A549 (cell line): ENCODE measurements at regions not wholly inside any gene's neighbourhood (a gene's known extent, or its start where the extent isn't known, plus 50 kb on each side); places are given as distances from the start of the nearest gene placed in this dataset.
"Not testable (repeated sequence)": the region's sequence is repeated elsewhere in the genome, so short reads cannot be mapped to it uniquely, and the experiment has no call there.

ENCODE experiments used
- ATAC-seq, 2 experiments: fragments of 200-7000 bp in 1 of 2; fragments of >200 bp in 1 of 2; cut with Nextera tagmentation in 1 of 2; cut with Tn5 transposase in 1 of 2; 3 replicates each; pipeline versions ENCODE4 v1.8.0 to v1.9.1; 2018 to 2020; ENCODE audit warnings: mild to moderate bottlenecking in 1 of 2, moderate library complexity in 1 of 2
- CTCF ChIA-PET: fragments of 300-600 bp; sonication (Branson Sonifier 250); formaldehyde crosslinking; extraction: SDS; loops from one replicate; lab custom pipeline; 2021; ENCODE audit warnings: antibody characterized with exemption, inconsistent platforms; lab: Yijun Ruan, JAX
- POLR2A ChIA-PET: fragments of 350-600 bp; formaldehyde crosslinking; extraction: SDS; loops from one replicate; lab custom pipeline; 2021; ENCODE audit warnings: antibody characterized with exemption, inconsistent platforms; lab: Yijun Ruan, JAX
- DNase-seq, 2 experiments: peaks; one replicate each; pipeline versions ENCODE4 v3.0.0 to v3.0.0-alpha.2; 2011 to 2016; ENCODE audit warnings: low read depth in 1 of 2, low spot score in 1 of 2
- FAIRE-seq: peaks from 2 replicates; lab custom pipeline; 2011; peaks lifted over from hg19 to GRCh38; lab: Jason Lieb, UNC
- H3K27ac ChIP-seq, 2 experiments: fragments of >200 bp; sonication (Bioruptor Twin); formaldehyde crosslinking; 3 replicates each; pipeline ENCODE4 v1.5.1; 2016 to 2017
- H3K4me1 ChIP-seq: fragments of >200 bp; sonication (Bioruptor Twin); formaldehyde crosslinking; 3 replicates; pipeline ENCODE4 v1.6.1; 2016
- H3K4me2 ChIP-seq: fragments of >200 bp; sonication (Bioruptor Twin); formaldehyde crosslinking; 3 replicates; pipeline ENCODE4 v1.6.1; 2016
- H3K4me3 ChIP-seq: fragments of >200 bp; sonication (Bioruptor Twin); formaldehyde crosslinking; 3 replicates; pipeline ENCODE4 v1.5.1; 2016
- H3K9me3 ChIP-seq: fragments of >200 bp; sonication (Bioruptor Twin); formaldehyde crosslinking; 3 replicates; pipeline ENCODE4 v1.6.1; 2016
- CEBPB ChIP-seq, 2 experiments: fragments of >200 bp in 1 of 2; sonication (Bioruptor Twin) in 1 of 2; formaldehyde crosslinking in 1 of 2; IDR thresholded peaks; 2 replicates each; pipeline ENCODE4 v1.6.1; 2012 to 2016
- CTCF ChIP-seq: fragments of >200 bp; sonication (Bioruptor Twin); formaldehyde crosslinking; IDR thresholded peaks from 3 replicates; pipeline ENCODE4 v1.5.1; 2016
- FOSL2 ChIP-seq, 2 experiments: fragments of 450-650 bp in 1 of 2; fragments of >200 bp in 1 of 2; sonication (Bioruptor Twin) in 1 of 2; formaldehyde crosslinking; IDR thresholded peaks; 2 replicates each; pipeline versions ENCODE4 v1.5.0 to v1.6.1; 2016 to 2020; ENCODE audit warnings: mild to moderate bottlenecking in 1 of 2, moderate library complexity in 1 of 2
- GATA3 ChIP-seq: IDR thresholded peaks from 2 replicates; pipeline ENCODE4 v1.6.1; 2012; ENCODE audit warnings: borderline replicate concordance
- HOXB13 ChIP-seq: fragments of 250-450 bp; sonication (Bioruptor Pico); IDR thresholded peaks from 2 replicates; pipeline ENCODE4 v1.5.0; 2020; ENCODE audit warnings: low read depth, mild to moderate bottlenecking, moderate library complexity
- KDM5A ChIP-seq: fragments of 200-600 bp; sonication (generic); IDR thresholded peaks from 2 replicates; pipeline ENCODE4 v1.6.1; 2016; ENCODE audit warnings: antibody characterized with exemption, mild to moderate bottlenecking
- MAX ChIP-seq: IDR thresholded peaks from 2 replicates; pipeline ENCODE4 v1.6.1; 2012
- NFE2L2 ChIP-seq: fragments of 150-350 bp; conservative IDR thresholded peaks from 2 replicates; pipeline ENCODE4 v1.6.1; 2014; ENCODE audit warnings: low read length
- RAD21 ChIP-seq, 2 experiments: fragments of >200 bp in 1 of 2; sonication (Bioruptor Twin) in 1 of 2; formaldehyde crosslinking in 1 of 2; IDR thresholded peaks in 1 of 2; conservative IDR thresholded peaks in 1 of 2; 2 replicates in 1 of 2; 3 replicates in 1 of 2; pipeline ENCODE4 v1.6.1; 2012 to 2018; ENCODE audit warnings: inconsistent platforms in 1 of 2
- SMC3 ChIP-seq: fragments of >200 bp; sonication (Bioruptor Twin); formaldehyde crosslinking; IDR thresholded peaks from 3 replicates; pipeline ENCODE4 v1.6.1; 2018; ENCODE audit warnings: inconsistent platforms
- USF2 ChIP-seq: fragments of 450-650 bp; IDR thresholded peaks from 2 replicates; pipeline ENCODE4 v1.6.1; 2014; ENCODE audit warnings: antibody characterized with exemption
- WGBS: methylation state at CpG from one replicate; pipeline ENCODE4 v1.1.6; 2017; ENCODE audit errors: missing lambda C conversion rate; 5-methylcytosine and 5-hydroxymethylcytosine counted together

DNA sequence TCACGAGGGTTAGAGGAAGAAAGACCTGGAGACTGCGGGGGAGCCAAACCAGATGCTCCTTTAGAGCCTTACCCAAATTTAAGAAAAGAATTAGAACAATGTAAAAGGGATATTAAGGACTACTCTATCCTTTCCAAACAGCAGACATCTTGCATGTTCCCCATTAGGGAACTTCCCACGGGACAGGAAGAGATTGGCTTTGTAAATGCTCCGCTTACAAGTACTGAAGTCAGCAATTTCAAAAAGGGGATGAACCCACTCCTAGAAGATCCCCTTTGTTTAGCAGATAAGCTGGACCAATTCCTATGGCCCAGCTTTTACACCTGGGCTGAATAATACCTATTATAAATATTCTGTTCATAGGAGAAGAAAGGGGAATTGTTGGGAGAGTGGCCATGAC is 74.2 kb downstream of the APOBEC1 start:
- no peaks in the 10 kb centered on the region for H3K4me1 ChIP-seq
- ChIA-PET CTCF (interaction anchor here (1.4 kb wide), 1 partner anchor 26 kb away, joined by 3 read pairs; no protein-coding TSS in a partner anchor), POLR2A (no interaction called here)
- WGBS: 60% methylated on average over 4 of the region's 4 CpGs
- DNase-seq: no peak
- ATAC-seq: no peak
- H3K9me3 ChIP-seq: no peaks in the 10 kb centered on the region
- TF ChIP-seq KDM5A (no peak), HOXB13 (CRISPR knock-in tag) (no peak)
- no peak overlapping the region for H3K4me2 ChIP-seq
- H3K27ac ChIP-seq: no peak overlapping the region
- FAIRE-seq: no peak
- H3K4me3 ChIP-seq: no peak overlapping the region

DNA sequence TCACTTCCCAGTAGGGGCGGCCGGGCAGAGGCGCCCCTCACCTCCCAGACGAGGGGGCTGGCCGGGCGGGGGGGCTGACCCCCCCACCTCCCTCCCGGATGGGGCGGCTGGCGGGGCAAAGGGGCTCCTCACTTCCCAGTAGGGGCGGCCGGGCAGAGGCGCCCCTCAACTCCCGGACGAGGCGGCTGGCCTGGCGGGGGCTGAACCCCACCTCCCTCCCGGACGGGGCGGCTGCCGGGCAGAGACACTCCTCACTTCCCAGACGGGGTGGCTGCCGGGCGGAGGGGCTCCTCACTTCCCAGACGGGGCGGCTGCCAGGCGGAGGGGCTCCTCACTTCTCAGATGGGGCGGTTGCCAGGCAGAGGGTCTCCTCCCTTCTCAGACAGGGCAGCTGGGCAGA is 75.6 kb downstream of the APOBEC1 start:
- H3K27ac ChIP-seq, CTCF ChIA-PET, DNase-seq, ATAC-seq, H3K4me3 ChIP-seq, H3K4me2 ChIP-seq, H3K4me1 ChIP-seq, H3K9me3 ChIP-seq, FAIRE-seq, POLR2A ChIA-PET: not testable (repeated sequence)
- WGBS: 84% methylated on average over 6 of the region's 27 CpGs

DNA sequence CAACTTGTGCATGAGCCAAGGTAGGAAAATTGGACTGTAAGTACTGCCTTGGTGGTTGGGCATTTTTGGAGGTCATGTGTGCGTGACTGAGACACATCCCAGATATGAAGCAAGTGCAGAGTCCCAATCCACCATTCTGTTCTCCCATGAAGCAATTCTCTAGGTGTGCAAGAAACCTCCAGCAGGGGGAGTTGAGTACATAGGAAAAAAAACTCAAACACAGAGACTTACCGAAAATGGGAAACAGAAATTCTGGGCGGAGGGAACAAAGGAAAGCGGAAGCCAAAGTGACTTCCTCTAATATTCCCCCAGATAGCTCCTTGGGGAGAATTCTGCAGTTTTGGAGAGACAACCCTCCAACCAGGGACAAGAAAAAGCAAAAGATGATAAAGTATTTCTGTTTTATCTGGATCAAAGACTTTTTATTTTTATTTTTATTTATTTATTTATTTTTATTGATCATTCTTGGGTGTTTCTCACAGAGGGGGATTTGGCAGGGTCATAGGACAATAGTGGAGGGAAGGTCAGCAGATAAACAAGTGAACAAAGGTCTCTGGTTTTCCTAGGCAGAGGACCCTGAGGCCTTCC is 76.9 kb downstream of the APOBEC1 start:
- H3K27ac ChIP-seq, H3K4me1 ChIP-seq, H3K4me3 ChIP-seq, H3K9me3 ChIP-seq: not testable (repeated sequence)
- CTCF ChIA-PET: interaction anchor here (0.7 to 1.7 kb wide), 6 partner anchors 12 to 369 kb away, joined by 3 to 4 read pairs (median 3); no protein-coding TSS in a partner anchor
- 3% methylated on average over 4 of the region's 4 CpGs for WGBS
- TF ChIP-seq CTCF (peak; percentile 57), CEBPB (IDR thresholded peaks at IDR 0.05) (peak in 1 of 2 experiments; percentile 54; a peak in 2 of 4 replicates), RAD21 (conservative IDR thresholded peaks at IDR 0.05 in 1 of 2, IDR thresholded peaks at IDR 0.05 in 1 of 2) (peak; percentile 53 to 66; a peak in 4 of 5 replicates), SMC3 (peak; percentile 54)
- TF ChIP-seq, all 56 proteins: peak for 4; not testable (repeated sequence) for 52
- 0 out of 3 replicates have a peak overlapping the region, but pooled peaks have one; percentile 43 for H3K4me2 ChIP-seq
- ATAC-seq (peak; percentile 90 to 92), DNase-seq (peak; percentile 56 to 80)
- FAIRE-seq, POLR2A ChIA-PET: not testable (repeated sequence)

GRCh38 chr12:7584137-7584536 is 80.6 kb upstream of the CD163 start:
- DNase-seq (peak in 1 of 2 experiments; percentile 14), ATAC-seq (peak in 1 of 2 experiments; percentile 52; a peak in 1 of 6 replicates)
- H3K27ac ChIP-seq, FAIRE-seq, H3K4me1 ChIP-seq, H3K9me3 ChIP-seq, POLR2A ChIA-PET, H3K4me2 ChIP-seq, H3K4me3 ChIP-seq: not testable (repeated sequence)
- TF ChIP-seq USF2: peak; percentile 78
- TF ChIP-seq FOSL2 (IDR thresholded peaks at IDR 0.05): 0 out of 2 replicates have a peak, but pooled peaks have one; percentile 10
- TF ChIP-seq FOSL2 (CRISPR knock-in tag; IDR thresholded peaks at IDR 0.05): peak; percentile 67
- CTCF ChIA-PET: interaction anchor here (1.1 kb wide), 1 partner anchor 59 kb away, joined by 3 read pairs; no protein-coding TSS in a partner anchor
- 20% methylated on average over 1 of the region's 1 CpG for WGBS

- Histone ChIP-seq H3K4me1 (no peaks in the 10 kb centered on the region), H3K4me2 (no peak overlapping the region)
- CTCF ChIA-PET: interaction anchor here (1.0 to 1.1 kb wide), 2 partner anchors 54 to 59 kb away, joined by 3 read pairs; no protein-coding TSS in a partner anchor
- TF ChIP-seq CEBPB (IDR thresholded peaks at IDR 0.05) (no peak), NFE2L2 (no peak), RAD21 (conservative IDR thresholded peaks at IDR 0.05 in 1 of 2, IDR thresholded peaks at IDR 0.05 in 1 of 2) (no peak), GATA3 (no peak), MAX (no peak)
- TF ChIP-seq, all 56 proteins: peak for 0
- 0 out of 6 replicates have a peak, but pooled peaks of 1 of the 2 experiments have one; percentile 50 for ATAC-seq
- no peak for DNase-seq
- Histone ChIP-seq H3K27ac (no peak overlapping the region), H3K9me3 (no peaks in the 10 kb centered on the region), H3K4me3 (no peak overlapping the region)
- no peak for FAIRE-seq
- 23% methylated on average over 4 of the region's 6 CpGs for WGBS
- POLR2A ChIA-PET: no interaction called here
Measured at GRCh38 chr12:7583471-7583870, 79.9 kb upstream of the CD163 start.
